WERI-Rb-1 (cell line): ENCODE measurements at regions not wholly inside any gene's neighbourhood (a gene's known extent, or its start where the extent isn't known, plus 50 kb on each side); places are given as distances from the start of the nearest gene placed in this dataset.

ENCODE experiments used
- DNase-seq: peaks from one replicate; pipeline ENCODE4 v3.0.0-alpha.2; 2020
- H3K27ac ChIP-seq: fragments of 250-450 bp; sonication (Bioruptor Pico); 2 replicates; pipeline ENCODE4 v1.5.1; 2020; ENCODE audit warnings: mild to moderate bottlenecking, moderate library complexity
- H3K27me3 ChIP-seq: fragments of 250-450 bp; sonication (Bioruptor Pico); 2 replicates; pipeline ENCODE4 v1.5.1; 2021; ENCODE audit warnings: mild to moderate bottlenecking, low read depth, moderate library complexity; ENCODE audit not compliant: insufficient read depth, severe bottlenecking
- H3K36me3 ChIP-seq: fragments of 250-450 bp; sonication (Bioruptor Pico); 2 replicates; pipeline ENCODE4 v1.5.1; 2020; ENCODE audit warnings: mild to moderate bottlenecking, moderate library complexity
- H3K4me3 ChIP-seq: 2 replicates; pipeline ENCODE4 v1.5.1; 2011; ENCODE audit warnings: low read depth, mild to moderate bottlenecking, control low read depth, low read length
- H3K9me3 ChIP-seq: fragments of 250-450 bp; sonication (Bioruptor Pico); 2 replicates; pipeline ENCODE4 v1.5.1; 2021; ENCODE audit warnings: mild to moderate bottlenecking, moderate library complexity; ENCODE audit not compliant: severe bottlenecking
- CTCF ChIP-seq: IDR thresholded peaks from 2 replicates; pipeline ENCODE4 v1.5.1; 2011; ENCODE audit warnings: low read depth, mild to moderate bottlenecking, control low read depth, inconsistent platforms, low read length

- H3K4me3 ChIP-seq: no peak overlapping the region
- no peaks in the 10 kb centered on the region for H3K9me3 ChIP-seq
- TF ChIP-seq CTCF: no peak
- DNase-seq: no peak
- no peaks in the 10 kb centered on the region for H3K36me3 ChIP-seq
- no peak overlapping the region for H3K27ac ChIP-seq
- no peaks in the 10 kb centered on the region for H3K27me3 ChIP-seq
These were observed 91.5 kb upstream of the THSD7A start for GRCh38 chr7:11923376-11923930.

GRCh38 chr7:11931307-11931706, 99.3 kb upstream of the THSD7A start:
- no peak overlapping the region for H3K4me3 ChIP-seq
- no peak for TF ChIP-seq CTCF
- H3K27me3 ChIP-seq: no peaks in the 10 kb centered on the region
- no peak overlapping the region for H3K27ac ChIP-seq
- H3K36me3 ChIP-seq: no peaks in the 10 kb centered on the region
- no peaks in the 10 kb centered on the region for H3K9me3 ChIP-seq
- DNase-seq: no peak

- TF ChIP-seq CTCF: no peak
- no peak overlapping the region for H3K4me3 ChIP-seq
- no peak for DNase-seq
- no peaks in the 10 kb centered on the region for H3K27me3 ChIP-seq
- H3K27ac ChIP-seq: no peak overlapping the region
- no peaks in the 10 kb centered on the region for H3K36me3 ChIP-seq
- H3K9me3 ChIP-seq: no peaks in the 10 kb centered on the region
These were observed 102.8 kb upstream of the THSD7A start for GRCh38 chr7:11934796-11935195.

GRCh38 chr7:11935905-11936304, 103.9 kb upstream of the THSD7A start:
- H3K9me3 ChIP-seq: no peaks in the 10 kb centered on the region
- H3K27ac ChIP-seq: no peak overlapping the region
- no peak for TF ChIP-seq CTCF
- H3K4me3 ChIP-seq: no peak overlapping the region
- no peaks in the 10 kb centered on the region for H3K36me3 ChIP-seq
- no peaks in the 10 kb centered on the region for H3K27me3 ChIP-seq
- DNase-seq: no peak

GRCh38 chr7:11946794-11947193, 114.8 kb upstream of the THSD7A start:
- no peak for TF ChIP-seq CTCF
- H3K36me3 ChIP-seq: no peaks in the 10 kb centered on the region
- no peaks in the 10 kb centered on the region for H3K27me3 ChIP-seq
- peaks cover 3% of the 10 kb centered on the region for H3K9me3 ChIP-seq
- H3K4me3 ChIP-seq: no peak overlapping the region
- H3K27ac ChIP-seq: no peak overlapping the region
- DNase-seq: no peak

- no peak overlapping the region for H3K4me3 ChIP-seq
- H3K36me3 ChIP-seq: no peaks in the 10 kb centered on the region
- no peaks in the 10 kb centered on the region for H3K27me3 ChIP-seq
- TF ChIP-seq CTCF: no peak
- no peak overlapping the region for H3K27ac ChIP-seq
- DNase-seq: no peak
- peaks cover 2% of the 10 kb centered on the region for H3K9me3 ChIP-seq
These were observed 118.3 kb upstream of the THSD7A start for GRCh38 chr7:11950281-11950680.
